K562 (cell line): ENCODE measurements at regions not wholly inside any gene's neighbourhood (a gene's known extent, or its start where the extent isn't known, plus 50 kb on each side); places are given as distances from the start of the nearest gene placed in this dataset.

ENCODE experiments used
- E4F1 ChIP-seq: fragments of 250-450 bp; sonication (Bioruptor Pico); IDR thresholded peaks from 2 replicates; pipeline ENCODE4 v1.5.0; 2021; ENCODE audit warnings: mild to moderate bottlenecking, borderline replicate concordance
- ETV5 ChIP-seq: sonication (generic); formaldehyde crosslinking; IDR thresholded peaks from 2 replicates; pipeline ENCODE4 v1.4.0; 2020; ENCODE audit warnings: low read depth, mild to moderate bottlenecking, missing genetic modification reagents
- KAT7 ChIP-seq: sonication (generic); formaldehyde crosslinking; IDR thresholded peaks from 2 replicates; pipeline ENCODE4 v1.8.0; 2022; ENCODE audit warnings: missing genetic modification reagents, mild to moderate bottlenecking, borderline replicate concordance
- MAX ChIP-seq: sonication (generic); formaldehyde crosslinking; IDR thresholded peaks from 2 replicates; pipeline ENCODE4 v1.9.0; 2022; ENCODE audit warnings: mild to moderate bottlenecking, missing genetic modification reagents
- SMARCC2 ChIP-seq: fragments of 450-650 bp; IDR thresholded peaks from 2 replicates; pipeline ENCODE4 v1.6.1; 2017; ENCODE audit warnings: antibody characterized with exemption, moderate library complexity, mild to moderate bottlenecking, low read depth
- SUPT5H ChIP-seq: fragments of 450-650 bp; IDR thresholded peaks from 2 replicates; pipeline ENCODE4 v1.6.1; 2016
- TARDBP ChIP-seq: fragments of 450-650 bp; IDR thresholded peaks from 2 replicates; pipeline ENCODE4 v1.6.1; 2016
- ZBTB34 ChIP-seq: fragments of 250-450 bp; sonication (Bioruptor Pico); IDR thresholded peaks from 2 replicates; pipeline ENCODE4 v1.8.0; 2021; ENCODE audit warnings: mild to moderate bottlenecking, moderate library complexity
- ZNF197 ChIP-seq: fragments of 200-800 bp; sonication (Bioruptor generic); IDR thresholded peaks from 2 replicates; pipeline ENCODE4 v1.6.1; 2016; ENCODE audit warnings: low read depth, missing genetic modification characterization, missing compliant biosample characterization
- ZNF311 ChIP-seq: fragments of 250-450 bp; sonication (Bioruptor Pico); IDR thresholded peaks from 2 replicates; pipeline ENCODE4 v1.4.0; 2020; ENCODE audit warnings: mild to moderate bottlenecking, moderate library complexity
- ZNF41 ChIP-seq: fragments of 250-450 bp; sonication (Bioruptor Pico); conservative IDR thresholded peaks from 2 replicates; pipeline ENCODE4 v1.4.0; 2020; ENCODE audit warnings: mild to moderate bottlenecking

- TF ChIP-seq ZNF311 (CRISPR knock-in tag) (no peak), MAX (CRISPR knock-in tag) (no peak), ETV5 (CRISPR knock-in tag) (no peak), E4F1 (CRISPR knock-in tag) (no peak), SUPT5H (no peak), ZBTB34 (CRISPR knock-in tag) (no peak), ZNF41 (CRISPR knock-in tag) (no peak), KAT7 (CRISPR knock-in tag) (no peak), SMARCC2 (no peak), TARDBP (no peak), ZNF197 (CRISPR knock-in tag) (no peak)
- TF ChIP-seq, all 486 proteins: peak for 0
Observed at GRCh38 chr4:127403471-127404084, 229.2 kb upstream of the INTU start (continued).
